Upper lobe of left lung (tissue), 6 donors: ENCODE measurements at regions not wholly inside any gene's neighbourhood (a gene's known extent, or its start where the extent isn't known, plus 50 kb on each side); places are given as distances from the start of the nearest gene placed in this dataset.

Experiments used
- ATAC-seq, 2 donors: fragments of 200-7000 bp; cut with Tn5 transposase; one replicate each; pipeline ENCODE4 v1.9.1; 2022; ENCODE audit warnings: mild to moderate bottlenecking in 2 of 2, moderate library complexity in 2 of 2; ENCODE audit not compliant: low FRiP score in 2 of 2
- DNase-seq, 2 donors: peaks; one replicate each; pipeline ENCODE4 v3.0.0-alpha.2; 2019 to 2020
- H3K27ac ChIP-seq, 4 donors: fragments of 200-600 bp; sonication (generic); one replicate each; pipeline ENCODE4 v1.5.1; 2016 to 2019
- H3K27me3 ChIP-seq, 4 donors: fragments of 200-600 bp; sonication (generic); one replicate each; pipeline ENCODE4 v1.5.1; 2017 to 2019
- H3K36me3 ChIP-seq, 4 donors: fragments of 200-600 bp; sonication (generic); one replicate each; pipeline ENCODE4 v1.5.1; 2016 to 2019
- H3K4me1 ChIP-seq, 4 donors: fragments of 200-600 bp; sonication (generic); one replicate each; pipeline ENCODE4 v1.5.1; 2018 to 2019
- H3K4me3 ChIP-seq, 4 donors: fragments of 200-600 bp; sonication (generic); one replicate each; pipeline ENCODE4 v1.5.1; 2017 to 2019; ENCODE audit warnings: mild to moderate bottlenecking in 2 of 4, moderate library complexity in 1 of 4
- H3K9me3 ChIP-seq, 4 donors: fragments of 200-600 bp; sonication (generic); one replicate each; pipeline ENCODE4 v1.5.1; 2018 to 2019
- EP300 ChIP-seq, 4 donors: sonication (generic); formaldehyde crosslinking; IDR thresholded peaks; one replicate each; pipeline ENCODE4 v1.5.1; 2017; ENCODE audit warnings: antibody characterized with exemption in 4 of 4, control low read depth in 2 of 4
- POLR2A ChIP-seq, 4 donors: fragments of 450-650 bp; IDR thresholded peaks; one replicate each; pipeline ENCODE4 v1.5.1; 2016 to 2017; ENCODE audit warnings: antibody characterized with exemption in 4 of 4, mild to moderate bottlenecking in 2 of 4
- POLR2AphosphoS5 ChIP-seq, 2 donors: sonication (generic); formaldehyde crosslinking; IDR thresholded peaks; one replicate each; pipeline ENCODE4 v1.5.1; 2017; ENCODE audit warnings: antibody characterized with exemption in 2 of 2
- WGBS, 2 donors: methylation state at CpG; one replicate each; pipeline ENCODE4 v1.1.5; 2017 to 2018; 5-methylcytosine and 5-hydroxymethylcytosine counted together
- TF ChIP-seq, protein P1 (sequence below), 6 experiments: fragments of 450-650 bp in 4 of 6; fragments of 200-600 bp in 2 of 6; sonication (generic) in 2 of 6; IDR thresholded peaks; one replicate each; pipeline ENCODE4 v1.5.1; 2016 to 2019; ENCODE audit warnings: antibody characterized with exemption in 6 of 6
- donor health status: DM: no; HTN: no; CAD: no; lungs with moderate emphysema.
- donor health status: DM: no; HTN: yes; CAD: no; lungs with severe emphysema.

DNA sequence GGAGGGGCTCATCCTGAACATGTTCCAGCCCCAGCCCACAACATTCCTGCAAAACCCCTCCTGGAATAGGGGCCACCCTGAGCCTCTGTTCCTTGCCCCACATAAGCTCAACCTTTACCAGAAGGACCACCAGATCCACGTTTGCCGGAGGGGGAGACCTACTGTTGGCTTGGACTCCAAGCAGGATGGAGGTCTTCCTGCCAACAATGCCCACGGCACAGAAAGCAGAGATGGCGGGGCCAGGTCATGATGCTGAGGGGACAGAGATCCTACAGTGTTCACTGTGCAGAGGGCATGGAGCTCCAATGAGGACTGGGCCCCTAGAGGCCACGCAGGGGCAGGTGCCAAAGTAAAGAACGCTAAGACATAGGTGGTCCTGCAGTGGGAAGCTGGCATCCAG is 98.5 kb upstream of the RAB6C start:
- no peaks in the 10 kb centered on the region for H3K9me3 ChIP-seq
- no peaks in the 10 kb centered on the region for H3K27me3 ChIP-seq
- DNase-seq = no peak
- TF ChIP-seq POLR2AphosphoS5 (IDR thresholded peaks at IDR 0.05) (no peak), POLR2A (IDR thresholded peaks at IDR 0.05) (no peak), EP300 (IDR thresholded peaks at IDR 0.05) (no peak)
- TF ChIP-seq, protein P1, sequence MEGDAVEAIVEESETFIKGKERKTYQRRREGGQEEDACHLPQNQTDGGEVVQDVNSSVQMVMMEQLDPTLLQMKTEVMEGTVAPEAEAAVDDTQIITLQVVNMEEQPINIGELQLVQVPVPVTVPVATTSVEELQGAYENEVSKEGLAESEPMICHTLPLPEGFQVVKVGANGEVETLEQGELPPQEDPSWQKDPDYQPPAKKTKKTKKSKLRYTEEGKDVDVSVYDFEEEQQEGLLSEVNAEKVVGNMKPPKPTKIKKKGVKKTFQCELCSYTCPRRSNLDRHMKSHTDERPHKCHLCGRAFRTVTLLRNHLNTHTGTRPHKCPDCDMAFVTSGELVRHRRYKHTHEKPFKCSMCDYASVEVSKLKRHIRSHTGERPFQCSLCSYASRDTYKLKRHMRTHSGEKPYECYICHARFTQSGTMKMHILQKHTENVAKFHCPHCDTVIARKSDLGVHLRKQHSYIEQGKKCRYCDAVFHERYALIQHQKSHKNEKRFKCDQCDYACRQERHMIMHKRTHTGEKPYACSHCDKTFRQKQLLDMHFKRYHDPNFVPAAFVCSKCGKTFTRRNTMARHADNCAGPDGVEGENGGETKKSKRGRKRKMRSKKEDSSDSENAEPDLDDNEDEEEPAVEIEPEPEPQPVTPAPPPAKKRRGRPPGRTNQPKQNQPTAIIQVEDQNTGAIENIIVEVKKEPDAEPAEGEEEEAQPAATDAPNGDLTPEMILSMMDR (IDR thresholded peaks at IDR 0.05) = no peak
- peaks cover 5 to 14% (median 7%) of the 10 kb centered on the region in 4 donors for H3K4me1 ChIP-seq
- H3K4me3 ChIP-seq = no peak overlapping the region
- no peaks in the 10 kb centered on the region for H3K36me3 ChIP-seq
- ATAC-seq = no peak
- no peak overlapping the region for H3K27ac ChIP-seq
- WGBS, 2 donors = 92 to 95% methylated on average over 6 of the region's 6 CpGs

DNA sequence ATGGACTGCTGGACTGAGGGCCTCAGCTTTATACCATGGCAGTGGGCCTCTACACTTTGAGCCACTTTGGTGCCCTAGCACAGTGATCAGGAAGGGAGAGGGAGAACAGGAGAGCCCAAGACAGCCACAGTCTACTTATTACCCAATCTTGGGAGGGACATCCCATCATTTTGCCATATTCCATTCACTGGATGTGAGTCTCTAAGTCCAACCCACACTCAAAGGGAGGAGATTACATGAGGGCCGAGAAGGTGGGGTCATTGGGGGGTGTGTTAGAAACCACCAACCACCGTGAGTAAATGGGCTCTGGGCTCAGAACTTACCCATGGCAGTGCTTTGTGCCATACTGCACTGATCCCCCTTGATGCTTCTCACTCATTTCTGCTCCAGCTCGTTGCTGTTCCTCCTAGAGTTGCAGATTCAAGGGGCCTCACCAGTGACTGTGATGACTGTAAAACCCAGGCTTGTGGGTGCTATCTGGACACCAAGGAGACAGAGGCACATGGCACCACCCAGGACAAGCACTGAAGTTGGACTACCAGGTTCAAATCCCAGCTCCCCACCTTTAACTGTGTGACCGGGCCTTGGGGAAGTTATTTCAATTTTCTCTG is 97.6 kb upstream of the RAB6C start:
- Histone ChIP-seq H3K27ac (no peak overlapping the region), H3K27me3 (no peaks in the 10 kb centered on the region), H3K4me1 (peaks cover under 1 to 9% (median 1%) of the 10 kb centered on the region in 4 donors), H3K4me3 (no peak overlapping the region), H3K36me3 (no peaks in the 10 kb centered on the region), H3K9me3 (no peaks in the 10 kb centered on the region)
- ATAC-seq (no peak), DNase-seq (no peak)
- TF ChIP-seq POLR2AphosphoS5 (IDR thresholded peaks at IDR 0.05) (no peak), POLR2A (IDR thresholded peaks at IDR 0.05) (no peak), EP300 (IDR thresholded peaks at IDR 0.05) (no peak)
- TF ChIP-seq, protein P1 (IDR thresholded peaks at IDR 0.05) = no peak
- WGBS, 2 donors = 80 to 91% methylated on average over 4 of the region's 4 CpGs

DNA sequence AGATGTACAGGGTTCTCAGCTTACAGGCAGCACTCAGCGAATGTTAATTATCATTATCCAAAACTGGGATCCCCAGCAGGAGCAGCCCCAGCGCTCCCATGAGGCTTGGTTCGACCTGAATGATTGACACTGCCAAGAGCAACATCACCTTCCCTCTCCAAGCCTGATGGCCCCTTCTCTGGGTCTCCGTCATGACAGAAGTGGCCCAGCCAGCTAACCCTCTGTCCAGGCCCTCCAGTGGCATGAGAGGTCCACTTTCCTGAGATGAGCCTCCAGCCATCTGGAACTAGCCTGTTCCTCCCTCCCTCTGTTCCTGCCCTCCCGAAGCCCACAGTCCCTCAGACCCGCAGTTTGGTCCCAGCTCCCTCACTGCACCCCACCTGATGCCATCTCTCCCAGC is 97.0 kb upstream of the RAB6C start:
- Histone ChIP-seq H3K9me3 (no peaks in the 10 kb centered on the region), H3K27me3 (no peaks in the 10 kb centered on the region), H3K4me1 (peaks cover 0 to 7% (median 0%) of the 10 kb centered on the region in 4 donors), H3K27ac (no peak overlapping the region), H3K4me3 (no peak overlapping the region), H3K36me3 (no peaks in the 10 kb centered on the region)
- TF ChIP-seq EP300 (IDR thresholded peaks at IDR 0.05) (no peak), POLR2A (IDR thresholded peaks at IDR 0.05) (no peak), POLR2AphosphoS5 (IDR thresholded peaks at IDR 0.05) (no peak)
- TF ChIP-seq, protein P1 (IDR thresholded peaks at IDR 0.05) = no peak
- ATAC-seq = no peak
- no peak for DNase-seq
- whole genome bisulfite sequencing, 2 donors = 83 to 88% methylated on average over 6 of the region's 6 CpGs

DNA sequence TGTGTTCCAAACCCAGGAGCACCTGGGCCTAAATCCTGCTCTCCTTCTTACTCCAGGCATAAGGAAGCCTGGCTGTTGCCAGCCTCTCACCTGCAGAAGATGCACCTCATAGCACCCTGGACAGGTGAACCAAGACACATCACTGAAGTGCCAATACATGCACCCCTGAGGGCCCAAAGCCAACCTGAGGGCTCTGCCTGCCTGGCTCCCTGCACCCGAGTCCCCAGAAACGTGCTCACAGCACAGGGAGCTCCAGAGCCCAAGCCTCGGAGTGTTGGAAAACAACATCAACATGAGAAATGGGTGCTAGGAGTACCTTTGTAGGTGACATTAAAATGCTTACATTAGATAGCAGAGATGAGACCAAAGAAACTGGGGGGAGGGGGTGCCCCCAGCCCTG is 96.3 kb upstream of the RAB6C start:
- H3K36me3 ChIP-seq = no peaks in the 10 kb centered on the region
- ATAC-seq (no peak), DNase-seq (no peak)
- H3K4me1 ChIP-seq = peaks cover 0 to 3% (median 0%) of the 10 kb centered on the region in 4 donors
- TF ChIP-seq EP300 (IDR thresholded peaks at IDR 0.05) (no peak), POLR2A (IDR thresholded peaks at IDR 0.05) (no peak), POLR2AphosphoS5 (IDR thresholded peaks at IDR 0.05) (no peak)
- TF ChIP-seq, protein P1 (IDR thresholded peaks at IDR 0.05) = no peak
- H3K9me3 ChIP-seq = no peaks in the 10 kb centered on the region
- no peaks in the 10 kb centered on the region for H3K27me3 ChIP-seq
- no peak overlapping the region for H3K4me3 ChIP-seq
- 86 to 87% methylated on average over 2 to 3 of the region's 3 CpGs for WGBS, 2 donors
- no peak overlapping the region for H3K27ac ChIP-seq

DNA sequence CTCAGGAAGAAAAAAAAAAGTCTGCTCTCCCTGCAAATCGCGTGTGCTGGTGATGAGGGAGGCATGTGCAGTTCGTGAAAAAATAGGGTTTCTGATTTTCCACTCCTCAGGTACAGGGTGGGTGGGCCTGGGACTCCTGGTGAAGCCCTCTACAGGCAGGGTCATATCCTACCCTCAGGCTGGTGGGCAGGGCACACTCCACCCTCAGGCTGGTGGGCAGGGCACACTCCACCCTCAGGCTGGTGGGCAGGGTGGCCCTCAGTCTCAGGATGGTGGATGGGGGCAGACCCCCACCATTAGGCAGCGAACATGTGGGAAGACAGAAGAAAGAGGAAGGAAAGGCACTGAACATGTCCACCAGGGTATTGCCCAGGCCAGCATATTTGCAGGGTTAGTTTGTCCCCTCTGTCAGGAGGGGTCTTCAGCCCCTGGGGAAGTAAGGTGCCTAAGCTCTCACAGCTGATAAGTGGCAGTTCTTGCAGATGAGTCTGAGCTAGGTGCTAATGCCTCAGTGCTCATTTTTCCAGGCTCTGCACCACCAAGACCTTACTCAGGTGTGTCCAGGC is 95.2 kb upstream of the RAB6C start:
- H3K27ac ChIP-seq = no peak overlapping the region
- no peak overlapping the region for H3K4me3 ChIP-seq
- DNase-seq (no peak), ATAC-seq (no peak)
- no peak for TF ChIP-seq POLR2AphosphoS5 (IDR thresholded peaks at IDR 0.05)
- TF ChIP-seq POLR2A (IDR thresholded peaks at IDR 0.05) = no peak
- TF ChIP-seq EP300 (IDR thresholded peaks at IDR 0.05) = no peak
- TF ChIP-seq, protein P1 (IDR thresholded peaks at IDR 0.05) = no peak
- no peaks in the 10 kb centered on the region for H3K36me3 ChIP-seq
- H3K4me1 ChIP-seq = no peaks in the 10 kb centered on the region
- no peaks in the 10 kb centered on the region for H3K9me3 ChIP-seq
- WGBS, 2 donors = 83 to 90% methylated on average over 4 of the region's 4 CpGs
- no peaks in the 10 kb centered on the region for H3K27me3 ChIP-seq
